ENCODE measurements at regions not wholly inside any gene's neighbourhood (a gene's known extent, or its start where the extent isn't known, plus 50 kb on each side); places are given as distances from the start of the nearest gene placed in this dataset.

DNA sequence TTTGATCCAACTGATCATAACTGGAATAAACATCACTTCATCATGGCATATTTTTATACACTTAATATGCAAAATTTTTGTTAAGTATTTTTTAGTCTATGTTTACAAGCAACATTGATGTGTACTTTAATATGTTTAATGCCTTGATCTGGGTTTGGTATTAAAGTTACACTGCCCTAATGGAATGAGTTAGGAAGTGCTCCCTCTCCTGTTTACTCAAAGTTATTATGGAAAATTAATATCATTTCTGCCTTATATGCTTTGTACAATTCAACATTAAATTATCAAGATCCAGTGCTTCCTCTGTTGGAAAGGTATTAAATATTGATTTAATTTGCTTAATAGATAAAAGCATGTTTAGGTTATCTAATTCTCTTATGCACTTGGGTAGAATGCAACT, 927.3 kb upstream of the RAG2 start:
- no peak for DNase-seq (ENCODE audit: low read depth, low spot score)

DNA sequence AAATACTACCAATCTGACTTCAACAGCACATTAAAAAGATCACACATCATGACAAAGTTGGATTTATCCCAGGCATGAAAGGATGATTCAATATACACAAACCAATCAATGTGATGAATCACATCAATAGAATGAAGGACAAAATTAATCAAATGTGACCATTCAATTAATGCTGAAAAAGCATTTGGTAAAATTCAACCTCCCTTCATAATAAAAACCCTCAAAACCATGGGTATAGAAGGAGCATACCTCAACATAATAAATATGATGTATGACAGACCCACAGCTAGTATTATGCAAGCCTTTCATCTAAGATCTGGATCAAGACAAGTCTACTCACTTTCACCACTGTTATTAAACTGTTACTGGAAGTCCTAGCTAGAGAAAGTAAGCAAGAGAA, 921.7 kb upstream of the RAG2 start:
- DNase-seq (ENCODE audit: low read depth, low spot score): no peak

GRCh38 chr11:37512156-37512780, 914.2 kb upstream of the RAG2 start:
- DNase-seq (ENCODE audit: low read depth, low spot score): no peak

GRCh38 chr11:37511425-37511933, 913.4 kb upstream of the RAG2 start:
- DNase-seq (ENCODE audit: low read depth, low spot score): no peak

- DNase-seq (ENCODE audit: low read depth, low spot score): no peak
These were observed 911.5 kb upstream of the RAG2 start for GRCh38 chr11:37509506-37509905.

- DNase-seq (ENCODE audit: low read depth, low spot score): no peak
These were observed 908.5 kb upstream of the RAG2 start for GRCh38 chr11:37506531-37506930.

GRCh38 chr11:37505406-37505805, 907.4 kb upstream of the RAG2 start:
- DNase-seq (ENCODE audit: low read depth, low spot score): no peak

DNA sequence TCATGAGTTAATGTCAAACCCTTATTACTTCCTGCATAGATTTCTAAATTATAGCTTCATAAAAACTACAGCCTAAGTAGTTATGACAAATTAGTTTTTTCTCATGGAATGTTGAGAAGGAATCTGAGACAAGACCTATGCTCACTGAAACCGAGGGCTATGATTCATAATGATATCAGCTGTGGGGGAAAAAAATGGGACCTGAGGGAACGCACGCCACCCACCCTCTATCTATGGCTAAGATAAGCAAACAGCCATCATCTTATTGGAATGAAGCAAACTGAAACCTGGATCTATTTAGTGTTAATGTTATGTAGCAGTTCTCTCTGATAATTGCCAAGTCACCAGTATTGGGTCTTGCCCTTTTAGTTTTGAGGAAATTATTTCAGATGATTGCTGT, 906.9 kb upstream of the RAG2 start:
- DNase-seq (ENCODE audit: low read depth, low spot score): no peak

DNA sequence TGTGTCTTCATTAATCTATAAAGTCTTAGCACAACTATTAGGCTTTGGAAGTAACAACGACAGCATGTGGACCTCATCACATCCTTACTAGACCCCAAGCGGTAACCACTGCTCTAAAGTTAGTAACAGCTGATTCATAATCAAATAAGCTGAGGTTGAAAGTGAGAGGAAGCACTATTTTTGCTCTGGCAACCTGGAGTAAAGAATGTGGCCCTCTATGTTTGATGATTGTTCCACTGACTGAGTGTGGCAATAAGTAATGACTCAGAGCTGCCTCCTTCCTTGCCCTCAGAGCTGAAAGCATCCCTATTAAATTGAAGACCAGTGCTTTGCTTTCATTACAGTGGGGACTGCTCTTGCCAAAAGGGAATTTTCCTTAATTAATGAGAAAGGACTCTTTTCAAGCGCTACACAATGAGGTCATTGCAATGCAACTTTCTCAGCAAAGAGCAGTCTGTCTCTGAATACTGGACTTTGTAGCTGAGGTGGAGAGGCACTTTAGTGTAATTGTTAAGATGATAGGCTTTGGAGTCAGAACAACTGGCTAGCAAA, 906.1 kb upstream of the RAG2 start:
- DNase-seq (ENCODE audit: low read depth, low spot score): no peak

- no peak for DNase-seq (ENCODE audit: low read depth, low spot score)
These were observed 905.5 kb upstream of the RAG2 start for GRCh38 chr11:37503411-37504059.

GRCh38 chr11:37502202-37502601, 904.2 kb upstream of the RAG2 start:
- no peak for DNase-seq (ENCODE audit: low read depth, low spot score)

- DNase-seq (ENCODE audit: low read depth, low spot score): no peak
These were observed 902.4 kb upstream of the RAG2 start for GRCh38 chr11:37500425-37500824.

DNA sequence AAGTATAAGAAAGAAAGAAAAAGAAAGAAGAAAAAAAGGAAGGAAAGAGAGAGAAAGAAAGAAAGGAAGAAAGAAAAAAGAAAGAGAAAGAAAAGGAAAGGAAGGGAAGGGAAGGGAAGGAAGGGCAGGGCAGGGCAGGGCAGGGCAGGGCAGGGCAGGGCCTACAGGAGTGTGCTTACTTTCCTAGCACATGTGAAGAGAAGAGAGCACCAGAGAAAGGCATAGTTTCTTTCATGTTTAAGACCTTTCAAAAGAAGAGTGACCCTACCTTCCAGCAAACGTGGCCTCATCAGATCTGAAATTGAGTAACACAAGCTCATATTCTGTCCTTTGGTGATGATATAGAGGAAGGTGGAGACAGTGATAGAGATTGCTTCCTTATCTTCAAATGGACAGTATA, 899.3 kb upstream of the RAG2 start:
- no peak for DNase-seq (ENCODE audit: low read depth, low spot score)

DNA sequence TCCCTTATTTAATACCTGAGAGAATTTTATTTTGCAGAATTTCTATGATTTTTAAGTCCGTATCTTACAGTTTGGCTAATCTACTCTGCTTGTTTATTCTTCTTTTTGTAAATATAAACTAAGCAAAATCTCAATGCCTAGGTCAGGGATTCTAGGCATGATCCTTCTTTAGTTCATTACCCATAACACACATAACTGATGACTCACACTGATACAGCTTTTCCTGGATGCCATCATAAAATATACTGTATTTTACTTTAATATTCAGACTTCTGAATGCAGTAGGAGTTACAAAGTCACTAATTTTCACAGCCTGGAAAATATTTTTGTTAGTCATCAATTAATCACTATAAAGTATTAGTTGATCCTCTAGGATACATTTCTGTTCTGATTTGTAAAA, 898.2 kb upstream of the RAG2 start:
- DNase-seq (ENCODE audit: low read depth, low spot score): no peak

GRCh38 chr11:37484298-37484697, 886.3 kb upstream of the RAG2 start:
- DNase-seq (ENCODE audit: low read depth, low spot score): no peak

- no peak for DNase-seq (ENCODE audit: low read depth, low spot score)
These were observed 885.7 kb upstream of the RAG2 start for GRCh38 chr11:37483761-37484160.

GRCh38 chr11:37474889-37475288, 876.9 kb upstream of the RAG2 start:
- DNase-seq (ENCODE audit: low read depth, low spot score): no peak

DNA sequence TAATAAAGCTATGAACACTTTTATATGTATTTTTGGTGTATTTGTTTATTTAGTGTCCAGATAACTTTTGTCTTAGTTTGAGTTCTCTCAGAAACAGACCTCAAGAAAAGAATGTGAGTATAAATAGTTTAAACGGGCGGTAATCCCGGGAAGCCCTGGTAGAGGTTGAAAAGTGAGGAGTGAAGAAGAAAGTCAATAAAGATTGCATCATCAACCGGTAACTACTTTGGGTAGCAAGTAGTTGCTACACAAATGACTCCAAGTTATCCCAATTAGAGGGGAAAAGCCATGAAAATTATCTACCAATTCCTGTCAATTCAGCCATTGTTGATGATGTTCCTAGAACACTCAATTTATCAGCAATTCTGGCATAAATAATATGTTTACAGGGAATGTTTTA, 870.3 kb upstream of the RAG2 start:
- no peak for DNase-seq (ENCODE audit: low read depth, low spot score)

DNA sequence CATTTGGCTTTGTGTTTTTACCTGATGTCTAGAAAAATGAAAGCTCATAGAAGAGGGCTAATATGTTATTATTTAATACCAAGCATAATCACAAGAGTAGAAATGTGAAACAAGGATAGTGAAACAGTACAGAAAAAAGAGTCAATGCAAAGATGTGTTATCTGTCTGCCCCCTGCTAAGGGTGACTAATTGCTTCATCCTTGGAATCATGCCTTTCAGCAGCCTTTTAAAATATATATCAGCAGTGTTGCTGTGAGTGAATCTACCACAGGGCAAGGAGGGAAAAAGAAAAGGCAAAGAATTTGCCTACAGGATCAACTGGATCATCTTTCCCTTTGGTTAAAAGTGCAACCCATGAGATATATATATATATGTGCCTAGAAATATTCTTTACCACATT, 867.2 kb upstream of the RAG2 start:
- no peak for DNase-seq (ENCODE audit: low read depth, low spot score)

DNA sequence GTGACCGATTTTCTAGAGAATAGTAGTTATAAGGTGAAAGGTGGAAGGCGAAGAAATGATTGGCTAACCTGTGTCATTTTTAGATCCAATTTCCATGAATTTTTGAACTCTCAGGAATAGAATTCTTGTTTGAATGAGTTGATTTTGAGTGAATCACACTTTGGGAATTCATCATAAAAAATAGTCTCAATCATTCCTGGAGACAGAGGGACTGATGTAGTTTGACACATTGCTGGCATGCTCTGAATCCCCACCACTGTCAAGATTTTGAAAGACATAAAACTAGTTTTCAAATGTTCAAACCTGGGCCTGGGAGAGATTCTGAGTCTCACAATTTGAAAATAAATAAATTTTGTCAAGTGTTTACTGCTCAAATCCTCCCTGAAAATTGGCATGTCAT, 861.4 kb upstream of the RAG2 start:
- DNase-seq (ENCODE audit: low read depth, low spot score): no peak

GRCh38 chr11:37456746-37457145, 858.7 kb upstream of the RAG2 start:
- DNase-seq (ENCODE audit: low read depth, low spot score): no peak

DNA sequence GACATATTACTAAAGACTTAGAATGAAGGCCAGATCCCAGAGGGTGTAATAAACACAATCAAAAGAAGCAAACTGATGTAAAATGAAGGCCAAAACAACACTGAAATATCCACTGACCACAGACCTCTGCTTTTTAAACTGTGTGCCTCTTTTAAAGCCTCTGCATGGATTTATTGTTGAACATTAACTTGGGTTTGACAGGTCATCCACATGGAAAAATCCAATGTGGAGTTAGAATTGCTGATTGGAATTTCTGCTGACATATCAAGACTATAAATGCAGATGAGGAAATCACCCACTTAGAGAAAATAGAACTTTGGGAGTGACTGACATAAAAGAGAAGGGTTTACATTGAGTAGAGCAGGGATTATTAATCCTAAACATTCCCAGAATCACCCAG, 853.9 kb upstream of the RAG2 start:
- no peak for DNase-seq (ENCODE audit: low read depth, low spot score)

- no peak for DNase-seq (ENCODE audit: low read depth, low spot score)
These were observed 852.6 kb upstream of the RAG2 start for GRCh38 chr11:37450613-37451012.

All from iPS DF 19.7 (cell line).